HG03432 (cell line): ENCODE measurements at regions not wholly inside any gene's neighbourhood (a gene's known extent, or its start where the extent isn't known, plus 50 kb on each side); places are given as distances from the start of the nearest gene placed in this dataset.

ENCODE experiments used
- ATAC-seq: cut with Tn5 transposase; IDR thresholded peaks from one replicate; pipeline ENCODE4 v1.9.1; 2021; ENCODE audit warnings: mild to moderate bottlenecking, moderate library complexity; ENCODE audit not compliant: unreplicated experiment

DNA sequence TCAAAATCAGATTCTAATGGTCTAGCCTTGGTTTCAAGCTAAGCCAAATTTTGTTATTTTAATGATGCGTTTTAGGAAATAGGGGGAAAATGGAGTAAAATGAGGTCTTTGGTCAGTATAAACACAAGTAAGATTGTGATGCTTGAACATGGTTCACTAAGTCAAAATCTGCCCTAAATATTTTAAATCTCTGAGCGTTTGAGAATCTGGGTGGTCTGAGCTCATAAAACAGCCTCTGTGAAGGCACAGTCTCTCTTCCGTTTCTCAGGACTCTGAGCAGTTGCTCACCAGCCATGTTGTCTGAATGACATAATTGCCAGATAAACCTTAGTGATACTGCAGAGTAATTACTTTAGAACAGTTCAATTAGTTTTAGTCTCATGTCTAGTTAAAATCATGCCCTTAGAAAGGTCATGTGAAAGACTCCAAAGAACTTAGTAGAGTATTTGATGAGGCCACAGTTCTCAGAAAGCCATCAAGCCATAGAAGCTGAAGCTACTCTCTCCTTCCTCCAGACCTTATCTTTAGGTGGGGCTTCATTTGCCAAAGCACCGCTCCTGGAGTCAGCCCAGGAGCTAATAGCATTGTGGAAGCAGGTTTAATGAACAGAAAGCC, 257.1 kb upstream of the MAP3K1 start:
- no peak for ATAC-seq

DNA sequence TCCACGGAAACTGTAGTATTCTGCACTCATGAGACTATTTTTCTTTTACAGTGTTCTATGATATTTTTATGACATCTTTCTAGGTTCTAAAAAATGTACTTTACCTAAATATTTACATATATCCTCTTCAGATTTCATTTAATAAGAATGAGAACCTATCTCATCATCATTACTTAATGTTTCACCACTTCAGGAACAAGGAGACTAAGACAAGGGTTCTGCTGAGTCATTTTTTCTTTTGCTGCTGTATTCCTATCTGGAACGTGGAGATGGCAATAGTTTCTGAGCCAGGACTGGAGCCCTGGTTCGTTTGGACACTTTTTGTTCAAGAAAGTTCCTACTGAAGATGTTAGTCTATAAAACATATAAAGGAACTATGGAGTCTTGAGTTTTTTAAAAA, 258.2 kb upstream of the MAP3K1 start:
- ATAC-seq, result no peak

DNA sequence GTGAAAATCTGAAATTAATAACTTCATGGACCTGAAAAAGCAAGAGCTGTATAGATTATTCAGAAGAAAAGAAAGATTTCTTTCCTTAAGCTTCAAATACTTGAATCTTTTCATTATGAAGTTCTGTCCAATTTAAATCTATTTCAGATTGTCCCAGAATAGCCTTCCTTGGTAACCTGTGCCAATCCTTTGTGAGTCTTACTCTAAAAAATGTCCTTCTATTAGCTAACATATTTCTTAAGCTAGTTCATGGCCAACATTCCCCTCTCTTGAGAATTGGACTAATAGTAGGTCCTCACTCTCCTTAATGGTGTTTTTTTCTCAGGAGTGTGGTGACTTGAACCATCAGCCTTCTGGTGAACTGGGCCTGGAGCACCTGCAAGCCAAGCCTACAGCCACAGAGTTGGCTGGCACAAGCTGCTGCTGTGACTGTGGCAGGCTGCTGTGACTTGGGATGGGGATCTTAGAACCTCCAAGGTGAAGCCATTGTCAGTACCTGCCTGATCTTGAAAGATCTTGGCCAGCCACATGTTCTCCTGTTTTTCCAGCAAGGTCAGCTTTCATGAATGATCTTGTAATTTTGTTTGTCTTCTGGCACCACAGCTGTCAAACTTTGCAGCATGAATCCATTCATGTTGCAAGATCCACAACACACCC, 262.6 kb upstream of the MAP3K1 start:
- no peak for ATAC-seq

DNA sequence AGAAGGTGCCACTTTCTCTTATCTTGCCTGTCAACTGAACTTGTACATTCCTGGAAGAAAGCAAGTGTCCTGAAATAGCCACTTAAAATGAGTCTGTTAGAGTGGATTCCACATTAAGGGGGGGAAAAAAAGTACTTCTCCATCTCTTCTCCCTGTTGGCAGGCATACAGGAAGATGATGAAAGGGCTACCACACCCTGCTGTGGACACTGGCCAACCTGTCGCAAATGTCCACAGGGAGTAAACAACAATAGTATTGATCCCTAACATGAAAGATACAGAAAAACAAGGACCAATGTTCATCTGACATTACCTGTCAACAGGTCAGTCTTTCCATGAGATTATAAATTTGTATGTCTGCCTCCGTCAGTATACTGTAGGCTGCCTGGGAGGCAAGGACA, 265.1 kb upstream of the MAP3K1 start:
- ATAC-seq, result no peak

DNA sequence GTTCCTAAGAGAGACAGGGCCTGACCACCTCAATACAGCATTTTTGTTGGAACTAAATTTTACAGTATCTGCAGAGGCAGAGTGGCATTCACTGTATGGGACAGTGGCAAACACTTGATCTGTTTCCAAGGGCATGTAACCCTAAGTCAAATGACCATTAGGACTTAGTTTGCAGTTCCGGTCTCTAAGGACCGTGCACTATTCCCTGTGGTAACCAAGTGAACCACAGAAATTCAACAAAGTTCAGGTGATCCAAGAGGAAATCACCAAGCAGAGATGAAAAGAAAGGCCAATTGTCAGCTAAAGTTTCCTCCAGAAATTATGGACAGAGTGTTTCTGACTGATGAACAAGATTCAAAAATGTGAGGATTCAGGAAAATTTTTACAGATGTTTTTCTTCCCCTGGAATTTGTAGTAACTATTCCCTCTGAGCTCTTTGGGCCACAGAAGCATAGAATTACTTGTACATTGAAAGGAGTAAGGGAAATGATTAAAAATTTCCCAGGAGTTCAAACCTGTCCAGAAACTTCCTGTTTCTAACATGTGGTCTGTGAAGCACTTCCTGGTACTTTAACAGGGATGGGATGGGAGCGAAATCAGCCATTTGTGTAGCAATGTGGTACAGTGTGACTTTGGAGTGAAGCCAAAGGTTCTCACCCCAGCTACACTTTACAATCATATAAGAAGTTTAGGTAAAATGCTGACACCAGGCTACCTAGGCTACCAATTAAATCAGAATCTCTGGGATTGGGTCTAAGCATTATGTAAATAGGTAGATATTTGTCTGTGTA, 266.1 kb upstream of the MAP3K1 start:
- ATAC-seq, result no peak

DNA sequence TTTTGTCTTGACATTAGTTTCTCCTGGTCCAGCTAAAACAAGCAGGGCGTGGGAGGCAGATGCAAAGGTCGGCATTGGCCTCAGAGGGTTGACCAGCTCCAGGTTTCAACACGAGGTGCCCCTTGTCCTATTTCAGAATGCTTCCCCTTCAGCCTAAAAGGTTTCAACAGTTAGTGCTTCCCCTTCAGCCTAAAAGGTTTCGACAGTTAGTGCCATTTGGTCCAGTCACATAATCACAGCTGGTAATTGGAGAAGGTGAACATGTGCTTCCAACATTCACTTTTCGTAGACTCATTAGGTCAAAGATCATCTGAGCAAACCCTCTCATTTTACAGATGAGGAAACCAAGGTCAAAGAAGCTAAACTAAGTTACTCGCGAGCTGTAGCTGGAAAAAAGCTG, 270.3 kb upstream of the MAP3K1 start:
- no peak for ATAC-seq

DNA sequence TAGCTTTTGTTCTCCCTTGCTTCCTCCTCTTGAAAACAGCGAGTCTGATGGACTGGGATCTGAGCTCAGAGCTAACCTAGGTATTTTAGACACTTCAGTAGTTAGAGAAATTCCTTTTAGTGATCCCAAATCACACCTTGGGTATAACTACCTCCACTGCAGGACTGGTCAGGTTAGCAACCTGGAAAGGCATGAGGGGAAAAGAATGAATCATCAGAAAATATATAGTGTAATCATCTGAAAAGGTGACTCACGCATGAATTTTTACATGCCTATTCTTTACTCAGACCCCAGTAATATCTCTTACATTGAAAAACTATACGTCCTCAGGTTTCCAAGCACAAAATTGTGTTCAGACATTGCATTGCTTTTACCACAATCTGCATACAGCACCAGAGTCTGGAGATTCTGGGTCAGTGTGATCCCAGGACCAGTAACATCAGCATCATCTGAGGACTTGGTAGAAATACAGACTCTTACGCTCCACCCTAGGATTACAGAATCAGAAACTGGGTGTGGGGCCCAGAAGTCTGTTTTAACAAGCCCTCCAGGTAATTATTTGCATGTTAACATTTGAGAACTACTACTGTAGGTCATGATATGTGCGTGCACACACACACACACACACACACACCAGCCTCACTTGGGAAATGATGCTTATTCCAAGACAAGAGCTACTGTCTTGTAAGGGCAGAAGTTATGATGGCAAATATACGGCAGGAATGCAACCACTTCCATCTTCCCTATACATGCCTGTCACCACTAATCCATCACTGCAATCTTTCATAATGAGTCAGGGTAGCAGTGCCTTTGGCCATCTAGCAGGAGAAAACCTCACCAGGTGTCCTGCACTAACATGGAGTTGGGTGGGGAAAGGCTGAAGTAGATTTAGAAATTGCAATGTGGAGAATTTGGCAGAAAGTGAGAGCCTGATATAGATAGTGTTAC, 271.6 kb upstream of the MAP3K1 start:
- ATAC-seq, result no peak

DNA sequence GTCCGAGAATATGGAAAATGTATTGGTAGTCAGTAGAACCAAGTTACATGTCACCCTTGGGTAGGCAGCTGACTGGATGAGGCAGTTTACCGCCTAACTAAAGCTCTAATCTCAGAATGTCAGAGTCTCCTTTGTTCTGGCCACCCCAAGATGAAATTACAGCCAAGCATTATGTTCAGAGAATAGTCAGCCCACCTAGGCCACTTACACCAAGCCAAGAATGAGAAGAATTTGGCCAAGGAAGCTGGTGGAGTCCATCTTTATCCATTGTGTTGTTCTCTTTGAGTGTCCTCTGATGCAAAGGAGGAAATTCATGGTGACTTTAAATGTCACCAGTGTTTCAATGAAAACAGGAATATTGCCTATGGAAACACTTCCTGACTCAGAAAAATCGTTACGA, 275.1 kb upstream of the MAP3K1 start:
- no peak for ATAC-seq

DNA sequence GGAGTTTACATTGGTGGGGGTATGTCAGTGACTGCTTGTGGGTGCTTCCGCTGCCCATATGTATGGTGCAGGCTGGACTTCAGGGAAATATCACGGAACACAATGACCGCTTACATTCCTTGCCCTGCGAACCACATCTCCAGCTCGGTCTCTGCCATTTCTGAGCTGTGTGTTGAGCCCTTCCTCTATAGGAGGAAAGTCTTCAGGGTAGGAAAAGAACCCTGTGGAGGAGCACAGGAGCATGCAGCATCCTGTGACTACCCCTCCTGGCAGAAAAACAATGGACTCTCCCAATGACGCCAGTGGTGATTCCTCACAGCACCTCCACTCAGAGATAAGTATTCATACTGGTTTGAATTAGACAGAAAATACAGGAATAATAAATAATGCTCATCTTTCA, 276.8 kb upstream of the MAP3K1 start:
- ATAC-seq, result no peak

DNA sequence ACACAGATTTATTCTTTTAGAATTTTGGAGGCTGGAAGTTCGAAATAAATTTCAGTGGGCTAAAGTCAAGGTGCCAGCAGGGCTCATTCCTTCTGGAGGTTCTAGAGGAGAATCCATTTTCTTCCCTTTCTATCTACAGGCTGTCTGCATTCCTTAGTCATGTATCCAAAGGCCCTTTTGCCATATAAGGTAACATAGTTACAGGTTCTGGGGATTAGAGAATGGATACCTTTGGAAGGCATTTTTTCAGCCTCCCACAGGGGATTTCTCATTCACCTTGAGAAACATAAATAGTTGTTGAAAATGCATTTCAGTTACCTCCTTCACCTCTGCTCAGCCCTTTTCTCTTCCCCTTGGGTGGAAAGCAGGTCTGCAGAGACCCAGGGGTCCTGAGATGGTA, 280.0 kb upstream of the MAP3K1 start:
- no peak for ATAC-seq

DNA sequence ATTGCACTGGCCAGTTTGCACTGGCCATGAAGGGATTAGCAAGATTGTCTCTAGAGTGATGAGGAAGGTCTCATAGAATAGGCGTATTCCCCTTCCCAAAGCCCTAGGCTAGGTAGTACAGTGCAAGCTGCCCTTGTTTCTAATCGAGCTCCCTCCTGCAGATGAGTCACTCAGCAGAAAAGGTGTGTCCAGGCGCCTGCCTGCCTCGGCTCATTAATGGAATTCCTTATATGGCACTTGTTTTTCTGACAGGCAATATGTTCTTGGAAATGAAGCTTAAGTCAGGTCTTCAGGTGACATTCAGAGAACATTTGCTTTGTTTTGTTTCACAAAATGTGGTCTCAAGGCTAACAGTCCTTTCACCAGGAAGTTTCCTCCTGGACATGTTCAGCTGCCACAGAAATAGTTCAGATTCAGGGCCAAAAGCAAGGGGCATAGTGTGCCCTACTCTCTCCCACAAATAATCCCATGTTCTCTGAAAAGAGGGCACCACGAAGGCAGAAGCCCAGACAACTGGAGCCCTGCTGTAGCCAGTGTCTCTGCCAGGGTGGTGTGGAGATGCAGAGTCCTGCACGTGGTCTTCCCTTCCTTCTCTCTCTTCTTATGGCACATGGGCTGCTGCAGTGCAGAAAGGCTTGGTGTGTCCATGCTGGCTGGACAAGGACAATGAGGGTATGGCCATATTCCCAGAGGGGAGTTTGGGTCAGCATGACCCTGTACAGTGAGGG, 281.1 kb upstream of the MAP3K1 start:
- no peak for ATAC-seq

DNA sequence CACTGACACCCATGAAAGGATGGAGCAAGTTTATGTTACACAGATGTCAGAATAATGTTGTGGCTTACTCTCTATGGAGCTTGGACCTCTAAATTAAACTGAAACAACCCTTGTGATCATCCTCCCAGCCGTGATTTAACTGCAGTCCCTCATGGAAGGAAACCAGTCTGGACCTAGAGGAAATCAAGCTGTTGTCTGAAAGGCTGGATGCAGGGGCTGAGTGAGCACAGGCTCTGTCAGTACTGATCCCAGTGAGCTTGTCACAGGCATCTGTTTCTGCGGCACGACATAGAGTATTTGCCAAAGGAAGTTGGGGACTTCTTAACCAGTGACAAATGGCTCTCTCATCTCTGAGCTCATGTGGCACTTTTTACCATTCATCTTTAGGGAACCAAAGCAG, 282.9 kb upstream of the MAP3K1 start:
- ATAC-seq, result no peak

DNA sequence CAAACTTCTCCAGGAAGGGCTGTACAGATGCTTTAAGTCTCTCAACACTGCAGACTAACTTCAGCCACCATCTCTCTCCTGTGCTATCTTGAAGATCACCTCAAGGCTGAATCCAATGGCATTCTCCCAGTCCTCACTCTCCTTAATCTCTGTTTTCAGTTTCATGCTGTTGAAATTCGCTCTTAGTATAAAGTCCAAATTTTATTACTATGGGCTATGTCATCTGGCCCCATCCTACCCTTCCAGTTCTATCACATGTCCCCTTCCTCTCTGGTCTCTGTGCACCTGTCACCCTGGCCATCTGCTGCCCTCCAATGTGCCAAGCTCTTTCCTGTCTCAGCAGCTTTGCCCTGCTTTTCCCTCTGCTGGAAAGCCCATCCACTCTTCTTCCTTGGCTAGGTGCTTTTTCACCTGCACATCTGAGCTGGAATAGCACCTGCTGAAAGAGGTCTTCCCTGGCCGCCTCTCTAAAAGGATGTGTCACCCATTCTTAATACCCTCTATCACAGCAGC, 284.7 kb upstream of the MAP3K1 start:
- no peak for ATAC-seq

DNA sequence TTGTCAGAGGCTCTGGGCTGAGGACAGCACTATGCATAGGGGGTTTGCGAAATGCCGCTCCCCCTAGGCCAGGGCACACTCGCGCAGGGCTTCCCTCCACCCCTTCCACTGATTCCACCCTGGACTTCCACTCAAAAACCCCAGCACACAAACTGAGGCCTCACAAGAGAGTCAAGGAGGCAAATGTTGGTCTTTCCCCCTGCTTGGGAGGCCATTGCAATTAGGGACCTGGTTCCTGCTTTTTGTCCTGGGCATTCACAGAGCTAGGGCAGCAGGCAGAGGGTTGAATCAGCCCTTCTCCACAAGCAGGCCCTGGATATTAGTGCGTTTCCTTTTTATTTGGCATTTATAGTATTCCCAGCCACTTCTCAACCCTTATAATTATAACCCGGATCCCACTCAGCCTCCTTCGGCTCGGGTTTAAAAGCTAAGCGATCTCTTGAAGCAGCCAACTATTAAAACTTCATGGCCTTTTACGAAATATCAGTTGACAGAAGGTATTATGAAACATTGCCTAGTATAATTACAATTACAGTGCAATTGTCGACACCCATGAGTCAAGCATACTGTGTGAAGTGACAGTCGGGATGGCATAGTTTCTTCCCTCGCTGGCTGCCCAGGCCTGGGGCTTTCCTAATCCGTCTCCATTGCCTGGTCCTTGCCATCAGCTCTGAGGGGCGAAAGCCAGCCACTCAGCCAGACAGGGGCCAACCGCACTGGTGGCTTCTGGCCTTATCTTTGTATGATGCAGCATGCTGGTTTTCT, 285.5 kb upstream of the MAP3K1 start:
- no peak for ATAC-seq

DNA sequence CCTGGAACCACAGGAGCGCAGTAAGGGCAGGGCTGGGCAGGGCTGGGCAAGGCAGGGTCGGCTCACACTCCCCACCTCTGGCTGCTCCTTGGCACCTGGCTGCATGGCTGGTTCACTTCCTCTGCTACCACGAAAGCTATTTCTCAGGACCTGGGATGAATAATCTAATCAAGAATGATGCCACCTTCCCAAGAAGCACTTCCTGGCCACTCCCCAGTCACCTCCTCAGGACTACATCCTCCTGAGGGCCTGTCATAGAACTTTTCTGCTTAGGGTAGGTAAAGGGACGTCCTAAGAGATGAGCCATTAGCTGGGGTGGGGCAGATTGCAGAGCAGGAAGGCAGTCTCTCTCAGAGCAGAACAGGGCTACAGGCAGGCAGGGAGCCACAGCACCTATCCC, 288.2 kb upstream of the MAP3K1 start:
- no peak for ATAC-seq

DNA sequence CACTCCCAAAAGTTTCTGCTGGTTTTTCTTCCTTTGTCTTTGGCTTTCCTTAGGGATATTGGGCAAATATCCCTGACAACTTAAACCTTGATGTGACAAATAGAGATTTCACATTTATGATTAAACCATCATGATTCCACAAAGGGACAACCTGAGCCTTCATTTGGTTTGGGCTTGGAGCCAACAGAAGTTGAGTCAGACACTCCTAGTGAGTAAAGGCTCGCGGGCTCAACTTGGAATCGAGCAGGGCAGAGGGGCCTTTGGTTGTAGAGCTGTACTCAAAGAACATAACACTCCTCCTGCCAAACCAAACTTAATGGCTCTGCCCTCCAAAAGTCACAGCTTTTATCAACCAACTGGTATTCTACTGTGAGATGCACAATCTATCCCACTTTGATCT, 290.2 kb upstream of the MAP3K1 start:
- no peak for ATAC-seq

DNA sequence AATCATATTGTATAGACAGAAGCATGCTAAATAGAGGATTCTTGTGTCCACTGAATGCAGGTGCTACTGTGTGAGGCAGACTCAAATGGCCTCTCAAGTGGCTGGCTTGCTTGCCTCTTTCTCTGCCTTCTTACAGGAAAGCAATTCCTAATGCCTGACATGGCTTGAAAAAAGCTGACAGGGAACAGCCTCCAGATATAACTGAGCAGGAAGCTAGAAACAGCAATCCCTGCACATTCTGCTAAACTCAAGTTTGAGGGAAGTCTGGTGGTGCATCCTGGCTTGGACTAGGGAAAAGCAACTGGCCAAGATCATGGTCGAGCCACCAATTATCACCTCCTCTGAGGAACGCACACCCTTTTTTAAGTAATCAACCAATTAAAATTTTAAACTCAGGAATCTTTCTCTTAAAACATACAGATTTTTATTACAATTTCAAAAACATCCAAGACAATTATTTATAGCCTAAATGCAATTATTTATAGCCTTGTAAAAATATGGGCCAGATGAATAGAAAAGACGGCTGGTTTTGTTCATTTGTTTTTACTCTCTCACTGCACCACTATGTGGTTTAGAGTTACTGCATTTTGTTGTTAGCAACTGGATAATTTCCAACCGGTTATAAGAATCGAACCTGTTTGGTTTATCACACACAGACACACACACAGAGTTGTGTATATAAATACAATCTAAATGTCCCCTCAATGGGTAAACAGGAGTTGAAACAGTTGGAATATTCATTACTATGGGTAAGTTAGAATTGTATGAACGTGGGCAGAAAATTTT, 290.9 kb upstream of the ANKRD55 start:
- ATAC-seq, result no peak

DNA sequence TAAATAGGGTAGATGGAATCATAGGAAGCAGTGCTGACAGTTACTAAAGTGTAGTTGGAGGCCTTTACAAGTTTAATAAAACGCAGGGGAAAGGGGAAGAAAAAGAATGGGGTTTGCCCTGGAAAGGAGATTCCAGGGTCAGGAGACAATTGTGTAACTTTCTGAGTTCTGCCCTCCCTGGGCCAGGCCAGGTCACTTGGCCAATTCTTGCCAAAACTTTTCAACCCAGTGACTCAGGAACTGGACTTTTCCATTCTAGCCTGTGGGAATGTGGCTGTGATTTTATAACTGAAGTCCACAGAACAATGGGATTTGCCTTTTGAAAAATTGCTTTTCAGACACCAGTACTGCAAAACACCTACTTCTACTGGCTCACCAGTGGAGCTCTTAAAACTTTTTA, 289.8 kb upstream of the ANKRD55 start:
- ATAC-seq, result no peak

DNA sequence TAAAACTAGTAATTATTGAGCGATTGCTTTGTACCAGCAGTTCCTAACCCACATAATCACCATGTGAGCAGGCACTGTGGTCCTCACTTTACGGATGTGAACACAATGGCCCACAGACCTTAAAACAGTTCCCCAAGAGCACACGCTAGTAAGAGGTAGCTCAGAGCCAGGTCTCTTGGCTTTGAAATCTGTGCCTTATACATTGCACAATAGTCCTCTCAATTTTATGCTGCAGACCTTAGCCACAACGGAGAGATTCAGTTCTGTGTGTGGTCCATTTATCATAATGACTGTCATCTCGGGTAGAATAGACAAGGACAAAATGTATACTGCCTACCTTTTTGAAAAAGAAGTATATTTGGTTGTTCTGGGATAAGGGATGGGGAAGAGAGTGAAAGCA, 289.0 kb upstream of the ANKRD55 start:
- ATAC-seq, result no peak
